ENCODE measurements at regions not wholly inside any gene's neighbourhood (a gene's known extent, or its start where the extent isn't known, plus 50 kb on each side); places are given as distances from the start of the nearest gene placed in this dataset.
"Not testable (repeated sequence)": the region's sequence is repeated elsewhere in the genome, so short reads cannot be mapped to it uniquely, and the experiment has no call there.

DNA sequence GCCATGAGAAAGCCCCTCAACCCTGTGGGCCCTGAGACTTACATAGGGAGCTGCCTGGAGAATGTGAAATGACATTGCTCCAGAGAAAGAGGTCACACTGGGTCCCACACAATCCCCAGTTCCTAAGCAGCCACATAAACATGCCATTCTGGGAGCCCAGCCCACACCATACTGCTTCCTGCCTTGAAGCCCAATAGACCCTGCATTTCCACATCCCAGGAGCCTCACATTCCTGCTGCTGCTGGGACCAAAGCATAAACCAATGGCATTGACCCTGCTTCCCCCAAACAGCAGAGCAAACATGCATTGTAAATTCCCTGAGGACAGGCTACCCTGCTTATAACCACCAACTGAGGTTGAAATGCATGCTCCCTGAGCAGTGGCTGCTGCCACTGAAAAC is 1117.6 kb upstream of the SLC39A10 start:
- no peak for DNase-seq (ENCODE audit: low read depth, low spot score)
- in situ Hi-C loops (cut with HindIII; ENCODE audit: low pct_unique_long_range_greater_than_20kb, low sequenced_read_pairs) = no loop called here

GRCh38 chr2:194526121-194526520 is 1130.9 kb upstream of the SLC39A10 start:
- in situ Hi-C loops (cut with HindIII; ENCODE audit: low pct_unique_long_range_greater_than_20kb, low sequenced_read_pairs) = no loop called here

DNA sequence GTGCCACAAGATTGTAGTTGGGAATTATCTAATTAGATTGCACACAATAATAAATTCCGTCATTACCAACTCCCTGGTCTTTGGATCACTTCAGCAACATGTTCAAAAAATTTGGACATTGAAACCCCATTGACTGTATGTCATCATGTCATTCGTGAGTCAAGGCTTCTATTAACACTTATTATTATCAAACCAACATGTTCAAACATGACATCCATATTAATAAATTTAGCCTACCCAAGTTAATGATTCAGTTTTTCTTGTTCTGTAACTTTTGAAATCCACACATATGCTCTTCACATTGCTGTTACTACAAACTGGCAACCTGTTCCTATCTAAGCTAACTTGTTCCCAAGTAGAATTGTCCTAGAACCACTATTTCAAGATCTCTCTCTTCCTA is 1142.7 kb upstream of the SLC39A10 start:
- in situ Hi-C loops (cut with HindIII; ENCODE audit: low pct_unique_long_range_greater_than_20kb, low sequenced_read_pairs) = no loop called here

More at GRCh38 chr2:194526121-194526520, 1130.9 kb upstream of the SLC39A10 start:
- no peak for DNase-seq (ENCODE audit: low read depth, low spot score)

DNA sequence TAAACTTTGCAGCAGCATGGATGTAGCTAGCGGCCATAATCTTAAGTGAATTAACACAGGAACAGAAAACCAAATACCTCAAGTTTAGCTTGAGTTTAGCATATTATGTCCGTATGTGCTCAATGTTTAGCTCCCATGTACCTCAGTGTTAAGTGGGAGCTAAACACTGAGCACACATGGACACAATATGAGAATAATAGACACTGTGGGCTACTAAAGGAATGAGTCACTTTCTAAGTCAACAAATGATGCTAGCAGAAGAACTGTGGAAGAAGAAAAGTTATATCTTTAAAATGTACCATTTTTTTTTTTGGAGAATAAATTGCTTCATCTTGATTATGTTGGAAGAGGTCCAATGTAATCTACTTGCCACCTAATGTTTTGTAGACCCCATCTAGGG is 1146.0 kb upstream of the SLC39A10 start:
- DNase-seq (ENCODE audit: low read depth, low spot score); in situ Hi-C loops (cut with HindIII; ENCODE audit: low pct_unique_long_range_greater_than_20kb, low sequenced_read_pairs): not testable (repeated sequence)

More for the DNA sequence above, 1142.7 kb upstream of the SLC39A10 start:
- no peak for DNase-seq (ENCODE audit: low read depth, low spot score)

DNA sequence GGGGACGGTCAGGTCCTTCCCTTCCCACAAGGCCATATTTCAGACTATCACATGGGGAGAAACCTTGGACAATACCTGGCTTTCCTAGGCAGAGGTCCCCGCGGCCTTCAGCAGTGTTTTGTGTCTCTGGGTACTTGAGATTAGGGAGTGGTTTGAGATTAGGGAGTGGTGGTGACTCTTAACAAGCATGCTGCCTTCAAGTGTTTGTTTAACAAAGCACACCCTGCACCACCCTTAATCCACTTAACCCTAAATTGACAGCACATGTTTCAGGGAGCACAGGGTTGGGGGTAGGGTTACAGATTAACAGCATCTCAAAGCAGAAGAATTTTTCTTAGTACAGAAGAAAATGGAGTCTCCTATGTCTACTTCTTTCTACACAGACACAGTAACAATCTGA is 1152.2 kb upstream of the SLC39A10 start:
- DNase-seq (ENCODE audit: low read depth, low spot score); in situ Hi-C loops (cut with HindIII; ENCODE audit: low pct_unique_long_range_greater_than_20kb, low sequenced_read_pairs): not testable (repeated sequence)

GRCh38 chr2:194495046-194495445 is 1162.0 kb upstream of the SLC39A10 start:
- in situ Hi-C loops (cut with HindIII; ENCODE audit: low pct_unique_long_range_greater_than_20kb, low sequenced_read_pairs) = no loop called here
- DNase-seq (ENCODE audit: low read depth, low spot score) = no peak

DNA sequence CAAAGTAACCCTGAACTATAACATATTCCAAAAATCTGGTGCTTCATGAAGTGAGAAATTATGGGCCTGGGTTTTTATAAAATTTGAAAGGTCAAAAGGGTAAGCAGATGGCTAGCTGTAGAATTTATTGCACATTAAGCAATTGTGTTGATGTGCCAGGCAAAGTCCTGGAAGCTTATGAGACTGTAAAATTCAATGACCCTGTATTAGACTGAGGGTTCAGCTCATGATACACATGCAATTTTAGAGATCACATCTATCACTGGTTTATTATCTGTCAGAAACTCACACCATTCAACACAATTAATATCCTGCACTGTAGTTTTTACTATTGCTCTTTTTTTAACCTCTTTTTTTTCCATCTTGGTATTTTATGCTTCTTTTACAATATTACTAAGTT is 1162.6 kb upstream of the SLC39A10 start:
- in situ Hi-C loops (cut with HindIII; ENCODE audit: low pct_unique_long_range_greater_than_20kb, low sequenced_read_pairs) = no loop called here
- no peak for DNase-seq (ENCODE audit: low read depth, low spot score)

GRCh38 chr2:194491409-194492115 is 1165.5 kb upstream of the SLC39A10 start:
- no peak for DNase-seq (ENCODE audit: low read depth, low spot score)
- in situ Hi-C loops (cut with HindIII; ENCODE audit: low pct_unique_long_range_greater_than_20kb, low sequenced_read_pairs) = no loop called here

DNA sequence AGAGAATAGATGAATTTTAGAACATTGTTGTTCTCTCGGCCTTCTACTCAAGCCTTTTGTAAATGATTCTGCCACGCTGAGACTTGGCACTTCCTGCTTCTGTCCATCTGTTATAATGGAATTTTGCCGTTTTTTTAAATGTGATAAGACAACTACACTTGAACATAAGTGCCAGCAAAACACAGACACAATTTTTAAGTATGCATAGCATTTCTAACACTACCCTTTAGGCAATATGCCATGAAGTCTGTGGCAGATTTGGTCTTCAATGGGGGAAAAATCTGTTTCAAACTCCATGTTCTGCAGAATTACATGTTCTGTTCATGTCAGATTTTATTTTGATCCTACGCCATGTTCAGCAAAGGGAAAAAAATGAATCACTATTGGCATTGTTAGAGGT is 1170.7 kb upstream of the SLC39A10 start:
- in situ Hi-C loops (cut with HindIII; ENCODE audit: low pct_unique_long_range_greater_than_20kb, low sequenced_read_pairs) = no loop called here
- DNase-seq (ENCODE audit: low read depth, low spot score) = no peak

DNA sequence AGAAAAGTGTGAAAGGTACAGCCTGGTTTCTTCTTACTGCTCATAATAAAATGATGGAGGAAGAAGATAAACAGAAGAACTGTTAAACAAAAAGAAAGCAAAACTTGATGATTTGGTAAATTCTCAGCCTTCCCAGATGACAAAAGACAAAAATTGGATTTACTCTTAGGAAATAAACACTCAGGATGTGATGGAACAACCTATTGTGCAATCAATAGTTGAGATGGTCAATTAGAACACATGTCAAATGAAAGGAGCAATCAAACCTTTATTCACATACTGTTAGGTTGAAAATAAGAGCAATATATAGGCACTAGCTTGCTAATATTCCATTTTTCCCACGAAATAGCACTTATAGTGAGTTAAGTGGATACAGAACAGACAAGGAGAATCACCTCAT is 1174.0 kb upstream of the SLC39A10 start:
- no peak for DNase-seq (ENCODE audit: low read depth, low spot score)
- in situ Hi-C loops (cut with HindIII; ENCODE audit: low pct_unique_long_range_greater_than_20kb, low sequenced_read_pairs) = no loop called here

GRCh38 chr2:194465641-194466040 is 1191.4 kb upstream of the SLC39A10 start:
- in situ Hi-C loops (cut with HindIII; ENCODE audit: low pct_unique_long_range_greater_than_20kb, low sequenced_read_pairs) = no loop called here
- DNase-seq (ENCODE audit: low read depth, low spot score) = no peak

- in situ Hi-C loops (cut with HindIII; ENCODE audit: low pct_unique_long_range_greater_than_20kb, low sequenced_read_pairs) = no loop called here
- DNase-seq (ENCODE audit: low read depth, low spot score) = no peak
Observed at GRCh38 chr2:194464964-194465638, 1191.9 kb upstream of the SLC39A10 start.

GRCh38 chr2:194462883-194463282 is 1194.1 kb upstream of the SLC39A10 start:
- in situ Hi-C loops (cut with HindIII; ENCODE audit: low pct_unique_long_range_greater_than_20kb, low sequenced_read_pairs); DNase-seq (ENCODE audit: low read depth, low spot score): not testable (repeated sequence)

DNA sequence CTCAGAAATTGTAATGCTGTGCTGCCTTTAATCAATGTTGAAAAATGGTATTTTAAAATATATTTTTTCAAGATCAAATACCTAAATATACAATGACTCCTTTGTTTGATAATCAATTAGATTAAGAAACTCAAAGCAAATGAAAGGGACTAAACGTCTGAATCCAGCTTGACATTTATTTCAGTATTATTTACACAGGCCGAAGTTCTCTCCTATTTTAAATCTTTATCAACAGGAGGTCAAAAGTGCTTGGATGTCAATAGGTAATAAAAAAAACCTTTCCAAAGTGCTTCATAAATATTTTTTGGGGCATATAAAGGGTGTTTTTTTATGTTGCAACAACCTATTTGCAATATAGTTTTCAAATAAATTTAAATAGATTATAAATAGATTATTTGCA is 1201.7 kb upstream of the SLC39A10 start:
- no peak for DNase-seq (ENCODE audit: low read depth, low spot score)
- in situ Hi-C loops (cut with HindIII; ENCODE audit: low pct_unique_long_range_greater_than_20kb, low sequenced_read_pairs) = no loop called here

DNA sequence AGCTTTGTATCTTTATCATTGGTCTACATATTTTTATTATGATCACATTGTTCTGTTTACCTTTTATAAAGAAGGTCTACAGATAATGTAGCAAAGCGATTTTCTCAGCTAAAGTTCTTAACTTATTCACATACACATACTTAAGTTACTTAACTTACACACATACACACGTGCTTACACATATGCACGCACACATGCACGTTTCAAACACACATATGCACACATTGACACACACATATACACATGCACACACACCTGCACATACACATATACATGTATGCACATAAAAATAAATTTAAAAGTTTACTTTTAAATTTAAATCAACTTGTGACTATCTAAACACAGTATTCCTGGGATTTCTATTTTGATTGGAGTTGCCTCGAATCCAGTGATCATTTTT is 1204.5 kb upstream of the SLC39A10 start:
- DNase-seq (ENCODE audit: low read depth, low spot score) = no peak
- in situ Hi-C loops (cut with HindIII; ENCODE audit: low pct_unique_long_range_greater_than_20kb, low sequenced_read_pairs) = no loop called here

- in situ Hi-C loops (cut with HindIII; ENCODE audit: low pct_unique_long_range_greater_than_20kb, low sequenced_read_pairs) = no loop called here
Observed at GRCh38 chr2:194445226-194445625, 1211.8 kb upstream of the SLC39A10 start.

GRCh38 chr2:194443926-194444325 is 1213.1 kb upstream of the SLC39A10 start:
- in situ Hi-C loops (cut with HindIII; ENCODE audit: low pct_unique_long_range_greater_than_20kb, low sequenced_read_pairs) = no loop called here
- DNase-seq (ENCODE audit: low read depth, low spot score) = no peak

More at GRCh38 chr2:194445226-194445625, 1211.8 kb upstream of the SLC39A10 start:
- DNase-seq (ENCODE audit: low read depth, low spot score) = no peak

DNA sequence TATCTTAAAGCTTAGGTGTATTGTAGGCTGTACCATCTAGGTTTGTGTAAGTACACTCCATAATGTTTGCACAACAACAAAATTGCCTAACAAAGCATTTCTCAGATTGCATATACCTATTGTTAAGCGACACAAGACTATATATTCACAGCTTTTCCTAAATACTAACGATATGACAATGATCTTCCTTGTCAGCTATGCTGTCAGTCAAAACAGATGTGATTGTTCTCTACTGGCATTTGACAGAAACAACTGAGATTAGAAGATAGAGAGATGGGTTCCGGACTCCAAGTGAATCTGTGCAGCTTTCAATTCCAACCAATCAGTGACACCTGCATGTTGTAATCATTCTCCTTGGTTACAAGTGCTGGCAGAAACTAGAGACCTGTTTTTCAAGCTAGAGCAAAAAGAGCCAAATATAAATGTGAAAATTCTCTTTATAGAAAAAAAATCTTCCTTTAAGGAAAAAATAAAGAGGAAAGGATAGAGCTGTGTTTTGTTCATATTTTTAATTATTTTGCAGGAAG is 1232.3 kb upstream of the SLC39A10 start:
- DNase-seq (ENCODE audit: low read depth, low spot score) = no peak
- in situ Hi-C loops (cut with HindIII; ENCODE audit: low pct_unique_long_range_greater_than_20kb, low sequenced_read_pairs) = no loop called here

DNA sequence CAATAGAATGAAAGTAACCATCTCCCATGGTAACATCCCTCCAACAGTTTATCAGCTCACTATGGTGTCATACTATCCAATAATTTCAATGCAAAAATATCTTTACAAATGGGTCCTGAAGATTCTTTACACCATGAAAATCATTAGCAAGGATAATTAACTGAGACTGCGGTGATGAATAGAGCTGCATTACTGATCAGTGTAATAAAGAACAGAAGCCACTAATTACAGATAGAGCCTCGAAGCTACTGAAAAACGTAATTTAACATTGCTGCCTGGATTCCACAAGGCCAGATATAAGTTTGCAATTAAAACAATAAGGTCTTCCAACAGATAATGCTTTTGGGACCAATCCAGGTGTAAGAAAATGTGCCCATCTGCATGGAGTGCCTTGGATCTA is 1245.8 kb upstream of the SLC39A10 start:
- DNase-seq (ENCODE audit: low read depth, low spot score) = no peak
- in situ Hi-C loops (cut with HindIII; ENCODE audit: low pct_unique_long_range_greater_than_20kb, low sequenced_read_pairs) = no loop called here
